Retina (tissue), 1 donor: ENCODE measurements at regions not wholly inside any gene's neighbourhood (a gene's known extent, or its start where the extent isn't known, plus 50 kb on each side); places are given as distances from the start of the nearest gene placed in this dataset.
"Not testable (repeated sequence)": the region's sequence is repeated elsewhere in the genome, so short reads cannot be mapped to it uniquely, and the experiment has no call there.

Experiments used
- DNase-seq: peaks from one replicate; pipeline ENCODE4 v3.0.0-alpha.2; 2016

DNA sequence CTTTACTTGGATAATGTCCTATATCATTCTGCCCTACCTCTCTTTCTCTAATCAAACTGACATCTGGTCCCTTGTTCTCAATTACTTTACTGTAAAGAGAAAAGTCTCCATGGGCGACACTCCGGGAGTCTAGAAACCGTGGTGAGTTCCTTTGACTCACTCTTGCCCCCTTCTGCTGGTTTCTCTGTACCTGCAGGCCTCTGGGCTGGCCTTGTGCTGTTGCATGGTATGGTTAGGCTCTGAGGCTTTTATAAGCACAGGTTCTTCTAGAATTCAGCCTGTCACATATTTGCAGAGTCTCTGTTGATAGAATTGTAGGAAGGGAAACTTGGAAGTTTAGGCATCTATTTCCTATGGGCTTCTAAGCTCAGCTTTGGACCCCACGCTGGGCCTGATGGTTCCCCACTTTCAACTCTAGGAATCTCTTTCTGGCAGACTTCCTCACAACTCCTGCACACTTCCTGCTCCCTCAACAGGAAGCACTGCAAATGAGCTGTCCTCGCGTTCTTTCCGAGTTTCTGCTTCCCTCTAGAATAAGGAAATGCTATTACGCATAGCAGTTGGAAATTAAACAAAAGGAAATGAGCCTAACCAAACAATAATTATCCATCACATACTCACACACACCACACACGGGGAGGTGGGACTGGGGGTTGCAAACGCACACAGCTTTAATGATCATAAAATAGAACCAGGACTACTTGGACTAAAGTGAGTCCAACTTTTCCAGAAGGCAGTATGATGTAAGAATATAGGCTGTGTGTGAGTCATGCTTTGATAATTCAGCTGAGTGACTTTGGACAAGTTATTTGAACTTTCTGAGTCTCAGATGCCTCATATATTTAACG lies 683.3 kb downstream of the QKI start:
- peak; percentile 27 for DNase-seq

DNA sequence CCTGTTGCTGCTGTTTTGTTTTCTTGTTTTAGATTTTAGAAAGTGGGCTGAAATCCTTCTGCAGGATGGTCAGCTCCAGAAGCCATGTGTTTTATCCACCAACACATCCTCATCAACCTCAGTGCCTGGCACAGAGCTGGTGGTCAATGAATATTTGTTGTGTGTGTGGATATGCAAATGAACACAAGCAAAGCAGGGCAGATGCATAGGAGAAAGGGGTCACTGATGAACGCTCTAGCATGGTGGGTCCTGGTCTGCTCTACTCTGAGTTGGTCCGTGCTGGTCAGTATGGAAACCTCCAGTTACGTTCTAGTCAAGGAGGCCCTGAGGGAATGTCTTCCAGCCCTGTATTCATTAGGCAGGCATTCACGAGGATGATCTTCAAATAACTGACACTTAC lies 682.5 kb downstream of the QKI start:
- no peak for DNase-seq

DNA sequence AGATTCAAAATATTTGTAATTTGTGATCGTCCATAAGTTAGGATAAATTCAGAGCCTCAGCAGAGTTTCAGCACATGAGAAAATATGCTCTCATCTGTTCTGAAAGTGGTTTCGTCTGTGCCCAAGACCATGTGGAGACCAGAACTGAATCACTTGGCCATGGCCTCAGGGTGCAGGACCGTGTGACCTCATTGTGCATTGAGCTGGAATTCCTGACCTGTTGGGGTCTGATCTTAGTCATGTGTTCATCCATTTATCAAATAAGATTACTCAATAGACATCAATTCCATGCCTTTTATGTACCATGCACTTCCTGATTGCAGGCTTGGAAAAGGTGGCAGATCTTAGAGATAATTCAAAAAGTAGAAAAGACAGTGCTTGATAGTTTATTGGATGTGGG lies 680.5 kb downstream of the QKI start:
- DNase-seq, result no peak

DNA sequence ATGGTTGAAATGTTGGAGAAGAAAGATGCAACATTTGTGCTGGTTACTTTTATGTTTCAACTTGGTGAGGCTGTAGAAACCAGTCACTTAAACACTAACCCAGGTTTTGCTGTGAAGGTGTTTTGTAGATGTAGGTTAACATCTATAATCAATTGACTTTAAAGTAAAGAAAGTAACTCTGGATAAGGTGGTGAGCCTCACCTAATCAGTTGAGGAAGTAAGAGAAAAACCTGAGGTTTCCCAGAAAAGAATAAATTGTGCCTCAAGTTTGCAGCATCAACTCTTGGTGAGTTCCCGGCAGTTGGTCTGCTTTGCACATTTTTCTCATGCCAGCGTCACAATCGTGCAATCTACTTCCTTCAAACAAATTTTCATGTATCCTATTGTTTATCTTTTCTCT lies 673.4 kb downstream of the QKI start:
- DNase-seq, result no peak

DNA sequence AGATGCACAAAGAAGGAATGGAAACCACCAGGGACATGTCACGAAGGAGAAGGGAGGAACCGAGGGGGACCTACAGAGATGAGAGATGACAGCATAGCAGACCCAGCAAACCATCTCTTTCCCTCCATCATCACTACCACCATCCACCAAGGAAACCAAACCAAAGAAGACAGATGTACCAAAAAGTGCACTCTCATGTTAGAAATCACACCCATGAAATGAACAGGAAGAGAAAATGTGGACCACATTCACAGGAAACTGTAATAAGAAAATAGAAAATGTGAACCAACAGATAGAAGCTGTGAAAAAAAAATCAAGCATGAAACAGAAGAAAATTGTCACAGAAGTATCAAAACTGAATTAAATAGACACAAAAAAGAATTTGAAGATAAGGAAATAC lies 672.7 kb downstream of the QKI start:
- DNase-seq, result no peak

DNA sequence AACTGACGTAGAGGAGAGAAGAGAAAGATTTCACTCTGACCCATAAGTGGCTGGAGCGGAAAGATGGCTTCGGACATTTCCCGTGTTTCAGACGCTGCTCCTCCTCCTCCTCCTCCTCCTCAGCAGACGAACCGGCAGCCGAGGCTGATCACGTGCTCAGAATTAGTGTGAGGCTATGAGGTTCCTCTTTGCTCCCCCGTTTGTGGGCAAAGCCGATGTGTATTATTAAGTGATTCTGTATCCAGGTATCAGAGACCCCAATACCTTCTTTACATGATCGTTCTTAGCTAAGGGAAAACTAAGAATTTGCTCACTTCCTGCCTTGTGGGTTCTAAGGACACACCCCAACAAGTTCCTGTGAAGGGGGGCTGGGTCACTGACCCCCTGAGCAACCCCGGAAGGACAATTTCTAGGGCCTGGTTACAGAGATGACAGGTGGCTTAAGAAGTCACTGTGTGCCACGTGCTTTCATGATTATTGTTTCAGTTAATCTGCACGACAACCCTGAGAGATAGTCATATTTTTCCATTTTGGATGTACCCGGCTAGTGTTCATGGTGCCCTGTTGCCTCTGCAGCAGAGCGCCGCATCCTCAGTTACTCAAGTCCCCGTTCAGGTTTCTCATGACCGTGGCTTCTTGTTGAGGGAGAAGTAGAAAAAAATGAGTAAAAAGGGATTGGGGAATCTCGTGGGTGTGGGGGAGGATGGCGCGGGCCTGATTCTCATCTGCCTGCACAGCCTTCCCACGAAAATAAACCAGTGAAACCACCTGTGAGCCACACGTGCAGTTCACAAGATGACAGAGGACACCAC lies 671.8 kb downstream of the QKI start:
- no peak for DNase-seq

DNA sequence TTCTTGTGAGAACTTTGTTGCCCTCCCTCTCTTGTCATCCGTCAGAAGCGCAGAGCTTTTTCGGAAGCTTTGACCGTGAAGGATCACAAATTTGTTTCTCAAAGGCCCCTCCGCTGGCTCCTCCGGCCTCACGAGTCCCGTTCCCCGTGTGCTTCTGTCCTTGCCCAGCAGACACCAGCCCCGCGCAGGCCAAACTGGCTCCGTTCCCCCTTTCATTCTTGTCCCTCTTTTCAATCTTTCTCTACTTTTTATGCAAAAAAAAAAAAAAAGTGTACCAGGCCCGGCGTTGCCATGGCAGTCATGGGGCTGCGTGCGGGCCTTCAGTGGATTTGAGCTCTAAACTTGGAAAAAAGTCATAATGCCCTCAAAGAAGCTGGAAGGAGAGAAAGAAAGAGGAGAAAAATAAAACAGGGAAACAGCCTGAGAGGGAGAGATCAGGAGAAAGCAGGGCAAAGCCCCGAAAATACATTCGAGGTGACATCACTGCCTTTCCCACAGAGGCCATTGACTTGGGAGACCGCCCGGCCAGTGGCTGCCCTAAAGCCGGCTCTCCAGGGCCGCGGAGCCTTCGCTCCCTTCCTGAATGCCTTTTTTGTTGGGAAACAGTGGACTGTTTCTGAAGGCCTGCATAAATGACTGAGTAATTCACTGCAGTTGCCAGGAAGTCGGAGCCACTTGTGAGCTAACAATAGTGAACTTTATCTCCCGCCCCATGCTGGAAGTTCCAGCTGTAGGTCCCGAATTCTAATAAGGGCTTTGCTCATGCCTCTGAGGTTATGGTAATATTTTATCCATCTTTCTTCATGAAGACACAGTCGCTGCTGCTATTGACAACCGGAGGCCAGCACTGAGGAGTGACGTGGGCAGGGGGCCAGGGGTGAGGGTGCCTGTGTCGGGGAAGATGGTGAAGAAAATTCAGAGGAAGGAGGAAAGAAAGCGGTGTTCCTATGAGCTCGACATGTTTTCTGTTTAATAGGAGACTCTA lies 670.9 kb downstream of the QKI start:
- peak; percentile 45 for DNase-seq

DNA sequence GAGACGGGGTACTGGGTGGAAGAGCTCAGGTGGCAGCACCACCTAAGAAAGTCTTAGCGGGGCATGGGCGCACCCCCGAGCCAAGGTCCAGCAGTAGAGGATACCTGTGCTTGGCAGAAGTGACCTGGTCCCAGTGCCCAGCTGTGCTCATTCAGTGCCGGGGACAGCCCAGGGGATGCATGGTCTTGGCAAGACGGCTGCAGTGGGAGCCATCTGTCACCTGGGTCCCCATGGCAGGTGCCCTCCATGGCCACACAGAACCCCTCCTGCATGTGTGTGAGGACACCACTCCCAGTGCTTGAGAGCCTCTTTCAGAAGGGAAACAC lies 664.7 kb downstream of the QKI start:
- DNase-seq, result no peak

DNA sequence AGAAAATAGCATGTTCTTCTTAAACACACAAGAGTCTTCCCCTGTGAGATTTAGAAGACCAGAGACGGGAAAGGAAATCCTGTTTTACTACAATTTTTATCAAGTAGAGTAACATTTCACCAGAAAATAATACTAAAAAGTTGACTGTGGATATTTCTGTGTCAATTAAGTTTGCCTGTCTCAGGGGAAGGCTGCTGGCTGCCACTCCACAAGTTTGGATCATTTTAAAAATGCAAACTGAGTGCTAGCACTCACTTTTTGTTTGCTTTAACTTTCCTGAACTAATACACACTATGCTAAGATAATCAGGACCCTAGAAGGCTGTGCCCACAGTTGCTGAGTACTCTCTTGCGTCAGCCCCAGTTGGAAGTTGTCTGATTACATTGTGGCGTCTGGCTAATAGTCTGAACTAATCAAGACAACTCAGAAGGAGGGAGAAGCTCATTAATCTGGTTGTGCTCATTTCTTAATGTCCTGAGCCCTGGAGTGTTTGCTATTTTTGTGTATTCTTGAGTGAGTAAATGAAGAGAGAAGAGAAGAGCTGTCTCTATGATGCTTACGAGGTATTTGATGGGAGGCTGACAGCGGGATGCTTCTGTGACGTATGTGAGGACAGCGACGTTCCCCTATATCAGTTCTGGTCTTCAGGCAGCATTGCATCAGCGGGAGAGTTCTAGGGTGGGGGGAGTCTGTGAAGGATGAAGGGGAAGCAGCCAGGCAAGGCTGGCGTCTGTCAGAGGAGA lies 664.2 kb downstream of the QKI start:
- DNase-seq, result peak; percentile 51

DNA sequence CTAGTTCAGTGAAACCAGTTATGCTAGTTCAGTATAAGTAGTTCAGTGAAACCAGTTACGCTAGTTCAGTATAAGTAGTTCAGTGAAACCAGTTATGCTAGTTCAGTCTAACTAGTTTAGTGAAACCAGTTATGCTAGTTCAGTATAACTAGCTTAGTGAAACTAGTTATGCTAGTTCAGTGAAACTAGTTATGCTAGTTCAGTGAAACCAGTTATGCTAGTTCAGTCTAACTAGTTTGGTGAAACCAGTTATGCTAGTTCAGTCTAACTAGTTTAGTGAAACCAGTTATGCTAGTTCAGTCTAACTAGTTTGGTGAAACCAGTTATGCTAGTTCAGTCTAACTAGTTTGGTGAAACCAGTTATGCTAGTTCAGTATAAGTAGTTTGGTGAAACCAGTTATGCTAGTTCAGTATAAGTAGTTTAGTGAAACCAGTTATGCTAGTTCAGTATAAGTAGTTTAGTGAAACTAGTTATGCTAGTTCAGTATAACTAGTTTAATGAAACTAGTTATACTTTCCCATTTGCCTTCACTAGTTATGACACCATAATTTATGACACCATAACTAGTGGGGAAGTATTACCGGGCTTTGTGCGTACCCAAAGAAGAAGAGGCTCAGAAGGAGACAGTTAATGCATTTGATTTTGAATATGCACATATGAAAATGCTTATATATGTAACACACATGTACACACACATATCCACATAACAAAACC lies 662.5 kb downstream of the QKI start:
- not testable (repeated sequence) for DNase-seq

DNA sequence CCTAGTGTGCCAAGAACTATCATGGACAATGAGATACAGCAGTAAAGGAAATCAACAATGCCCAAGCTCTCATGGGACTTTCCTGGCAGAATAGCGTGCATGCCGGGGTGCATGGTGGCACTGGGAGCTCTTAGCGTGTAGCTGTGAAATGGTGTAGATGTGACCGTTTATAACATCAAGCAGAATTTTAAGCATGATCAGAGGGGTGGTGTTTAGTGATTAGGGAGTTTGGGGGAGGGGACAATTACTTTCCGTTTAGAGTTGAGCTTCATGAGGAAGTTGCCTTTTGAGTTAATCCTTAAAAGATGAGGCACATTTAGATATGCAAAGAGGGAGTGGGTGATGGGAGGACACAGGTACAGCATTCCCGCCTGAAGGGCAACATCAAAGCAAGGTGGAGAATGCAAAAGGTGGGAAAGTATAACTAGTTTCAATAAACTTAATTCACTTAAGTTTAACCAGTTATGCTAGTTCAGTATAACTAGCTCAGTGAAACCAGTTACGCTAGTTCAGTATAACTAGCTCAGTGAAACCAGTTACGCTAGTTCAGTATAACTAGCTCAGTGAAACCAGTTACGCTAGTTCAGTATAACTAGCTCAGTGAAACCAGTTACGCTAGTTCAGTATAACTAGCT lies 661.6 kb downstream of the QKI start:
- no peak for DNase-seq

DNA sequence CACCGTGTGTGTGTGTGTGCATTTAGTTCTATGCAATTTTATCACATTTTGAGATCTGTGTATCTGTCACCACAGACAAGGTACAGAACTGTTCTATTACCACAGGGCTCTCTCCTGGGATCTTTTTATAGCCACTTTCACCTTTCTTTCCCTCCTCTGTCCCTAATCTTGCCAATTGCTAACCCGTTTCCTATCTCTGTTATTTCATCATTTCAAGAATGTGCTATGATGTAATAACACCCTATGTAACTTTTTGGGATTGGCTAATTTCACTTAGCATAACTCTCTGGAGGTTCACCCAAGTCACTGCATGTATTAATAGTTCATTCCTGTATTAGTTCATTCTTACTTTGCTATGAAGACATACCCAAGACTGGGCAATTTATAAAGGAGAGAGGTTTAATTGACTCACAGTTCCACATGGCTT lies 657.7 kb downstream of the QKI start:
- DNase-seq, result no peak

DNA sequence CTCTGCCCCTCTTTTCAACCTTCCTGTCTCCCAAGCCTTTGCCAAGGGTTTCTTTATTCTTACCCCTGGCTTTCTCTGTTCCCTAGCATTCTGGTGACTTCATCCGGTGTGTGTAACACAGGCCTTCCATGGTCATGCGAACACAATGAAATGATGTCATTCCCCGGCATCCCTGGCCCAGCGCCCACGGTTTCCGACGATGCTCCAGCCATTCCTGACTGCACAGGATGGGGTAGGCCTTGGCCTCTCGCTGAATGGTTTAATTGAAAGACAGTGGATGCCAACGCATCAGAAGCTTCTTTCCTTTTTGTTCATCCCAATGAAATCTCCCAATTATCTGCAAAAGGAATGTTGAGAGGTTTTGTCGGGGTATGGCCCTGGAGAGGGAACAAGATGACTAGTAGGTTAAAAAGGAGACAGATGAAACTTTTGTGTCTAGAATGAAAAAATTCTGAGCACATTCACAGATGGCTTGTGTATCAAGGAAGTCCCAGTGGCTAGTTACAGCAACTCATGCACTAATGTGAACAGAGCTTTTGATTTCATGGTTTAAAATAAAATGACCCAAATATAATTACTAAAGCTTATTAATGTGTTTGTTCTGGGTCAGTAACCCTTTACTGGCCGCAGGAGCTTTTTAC lies 655.0 kb downstream of the QKI start:
- peak; percentile 83 for DNase-seq

DNA sequence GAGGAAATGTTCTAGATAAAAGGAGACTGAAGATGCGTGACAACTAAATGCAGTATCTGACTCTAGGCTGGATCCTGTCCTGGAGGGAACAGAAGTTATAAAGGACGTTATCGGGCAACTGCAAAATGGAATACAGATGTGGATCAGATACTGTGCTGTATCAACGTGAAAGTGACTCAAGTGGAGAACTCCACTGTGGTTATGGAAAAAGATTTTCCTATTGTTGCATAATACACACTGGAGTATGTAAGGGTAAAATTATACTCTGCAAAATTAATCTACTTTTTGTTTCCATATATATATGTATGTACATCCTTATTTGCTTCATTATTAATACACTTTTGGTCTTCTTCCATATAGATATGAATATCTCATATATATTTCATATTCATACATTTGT lies 654.0 kb downstream of the QKI start:
- no peak for DNase-seq

DNA sequence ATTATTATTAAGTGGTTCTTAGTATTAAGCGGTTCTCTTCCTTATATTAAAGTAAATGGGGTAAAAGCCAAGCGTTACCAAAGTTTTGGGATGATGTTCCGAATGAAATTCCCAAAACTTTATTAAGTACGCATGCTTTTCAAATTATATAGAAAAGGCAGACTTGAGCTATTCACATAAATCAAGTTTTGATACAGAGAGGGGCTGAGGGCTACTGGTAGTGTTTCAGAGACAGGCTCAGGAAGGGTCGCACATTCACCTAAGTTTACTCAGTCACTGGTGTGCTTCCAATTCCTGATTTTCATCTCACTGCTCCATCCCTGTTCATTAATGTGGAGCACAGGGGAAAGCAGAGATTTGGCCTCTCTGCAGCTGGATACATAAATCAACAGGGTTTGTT lies 652.2 kb downstream of the QKI start:
- DNase-seq, result no peak

DNA sequence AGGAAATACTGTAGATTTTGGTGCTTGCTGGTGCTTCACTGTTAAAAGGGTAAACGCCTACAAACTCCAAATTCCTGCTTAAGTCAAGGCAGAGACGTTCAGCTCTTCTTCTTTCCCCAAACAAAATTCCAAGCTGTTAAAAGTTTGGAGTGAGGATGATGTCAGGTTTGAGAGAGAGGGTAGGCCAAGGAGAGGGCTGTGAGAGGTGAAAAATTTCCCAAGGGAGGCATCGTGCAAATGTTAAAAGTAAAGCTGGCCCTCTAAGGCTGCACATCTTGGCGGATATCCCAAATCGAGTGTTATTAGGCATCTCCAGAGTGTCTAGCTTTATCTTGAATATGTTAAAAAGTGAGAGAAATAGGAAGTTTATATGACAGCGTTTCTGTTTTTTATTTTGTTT lies 651.8 kb downstream of the QKI start:
- DNase-seq, result no peak

DNA sequence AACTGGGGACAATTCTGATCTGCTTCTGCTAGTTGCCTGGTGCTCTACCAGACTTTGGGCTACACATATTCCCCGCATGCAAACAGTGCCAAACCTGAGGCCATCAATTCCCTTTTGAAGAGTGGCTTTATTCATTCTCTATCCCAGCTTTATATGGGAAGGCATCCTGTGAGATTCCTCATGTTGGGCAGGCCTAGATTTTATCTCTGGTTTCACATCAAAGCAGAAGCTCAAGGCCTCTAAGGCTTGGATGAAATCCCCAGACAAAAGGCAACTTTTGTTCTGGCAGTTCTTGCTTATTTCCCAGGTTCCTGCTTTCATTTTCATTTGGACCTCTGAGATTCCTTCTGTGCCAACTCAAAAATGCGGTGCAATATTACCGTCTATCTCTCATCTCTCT lies 648.8 kb downstream of the QKI start:
- no peak for DNase-seq

DNA sequence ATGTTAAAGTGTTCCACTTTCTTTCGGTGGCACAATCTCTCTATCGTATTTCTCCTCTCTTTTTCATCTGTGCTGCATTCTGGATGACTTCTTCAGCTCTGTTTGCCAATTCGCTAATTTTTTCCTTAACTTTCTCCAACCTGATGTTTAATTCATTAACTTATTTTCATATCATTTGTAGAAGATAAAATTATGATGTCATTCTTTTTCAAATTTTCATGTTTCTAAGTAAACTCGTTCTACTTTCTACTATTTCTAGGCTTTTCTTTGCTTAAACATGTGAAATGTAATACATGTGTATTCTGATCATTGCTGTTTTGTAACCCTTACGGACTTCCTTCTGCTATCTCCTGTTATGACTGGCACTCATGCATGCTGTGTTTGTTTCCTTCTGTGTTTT lies 648.4 kb downstream of the QKI start:
- no peak for DNase-seq

DNA sequence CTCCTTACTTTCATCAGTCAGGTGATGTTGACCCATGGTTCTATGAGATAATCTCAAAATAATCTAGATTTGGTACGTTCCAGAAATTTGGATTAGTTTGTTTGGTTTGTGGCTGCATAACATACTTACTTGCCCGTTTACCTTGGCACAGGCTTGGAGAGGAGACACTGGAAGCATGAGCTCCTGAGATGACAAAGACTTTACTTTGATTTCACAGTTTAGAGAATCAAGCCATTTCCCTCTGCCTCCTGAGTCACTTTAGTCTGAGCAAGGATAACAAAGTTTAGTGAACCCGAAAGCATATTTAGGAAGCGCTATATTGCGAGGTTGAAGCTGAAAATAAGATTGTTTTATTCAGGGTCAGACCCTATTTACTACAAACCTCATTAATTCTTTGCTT lies 643.4 kb downstream of the QKI start:
- no peak for DNase-seq

DNA sequence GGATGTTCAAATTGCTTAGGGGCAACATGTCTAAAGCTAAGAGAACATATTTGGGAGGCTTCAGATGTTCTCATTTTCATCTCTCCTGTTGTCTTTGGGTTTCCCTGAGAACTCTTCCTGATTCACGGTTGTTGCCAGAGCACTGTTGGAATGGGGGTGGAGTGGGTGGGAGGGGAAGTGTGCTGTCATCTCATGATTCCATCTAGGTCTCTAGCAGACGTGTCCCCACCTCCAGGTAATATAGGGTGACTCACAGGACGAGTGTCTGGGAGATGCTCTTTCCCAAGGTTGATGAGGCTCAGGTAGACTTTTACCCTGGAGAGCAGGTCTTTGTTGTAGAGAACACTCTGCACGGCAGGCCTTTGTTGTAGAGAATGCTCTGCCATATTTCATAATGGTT lies 636.9 kb downstream of the QKI start:
- no peak for DNase-seq

DNA sequence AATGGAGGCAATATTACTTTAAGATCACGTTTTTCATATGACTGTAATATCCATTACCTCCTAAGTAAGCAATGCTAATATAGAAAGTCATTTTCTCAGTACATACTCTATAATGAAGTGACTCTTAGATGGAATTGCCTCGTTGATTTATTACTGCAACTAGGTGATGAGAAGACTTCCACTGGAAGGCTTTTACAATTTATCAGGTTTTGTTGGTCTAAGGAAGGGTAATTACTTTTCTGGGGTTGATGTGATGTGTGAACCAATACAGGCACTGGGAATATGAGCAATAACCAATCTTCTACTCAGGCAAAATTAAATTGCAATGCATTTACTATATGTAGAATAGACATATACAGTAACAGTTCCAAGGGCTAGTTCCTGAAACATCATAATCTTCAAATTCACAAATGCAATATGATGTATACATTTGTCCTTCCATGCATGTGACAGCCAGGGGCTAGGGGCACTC lies 635.0 kb downstream of the QKI start:
- DNase-seq, result no peak
